Brain microvascular endothelial cell (primary cell): ENCODE measurements at regions not wholly inside any gene's neighbourhood (a gene's known extent, or its start where the extent isn't known, plus 50 kb on each side); places are given as distances from the start of the nearest gene placed in this dataset.

Source experiments
- DNase-seq: peaks from one replicate; pipeline ENCODE4 v3.0.0-alpha.2; 2020
- H3K27ac ChIP-seq: fragments of 250-450 bp; sonication (Bioruptor Pico); 2 replicates; pipeline ENCODE4 v1.5.1; 2020; ENCODE audit warnings: mild to moderate bottlenecking, moderate library complexity
- H3K27me3 ChIP-seq: fragments of 250-450 bp; sonication (Bioruptor Pico); replicated peaks from 2 replicates; pipeline ENCODE4 v1.5.1; 2020; ENCODE audit warnings: mild to moderate bottlenecking
- H3K36me3 ChIP-seq: fragments of 250-450 bp; sonication (Bioruptor Pico); replicated peaks from 2 replicates; pipeline ENCODE4 v1.5.1; 2020; ENCODE audit warnings: mild to moderate bottlenecking
- H3K4me3 ChIP-seq: 2 replicates; pipeline ENCODE4 v1.5.1; 2011; ENCODE audit warnings: low read depth, mild to moderate bottlenecking, control low read depth, low read length, moderate library complexity
- in situ Hi-C: cut with HindIII; loops from 2 replicates; pipeline ENCODE4 v1.10.0; 2017; ENCODE audit warnings: low sequenced_read_pairs, low pct_ligation_motif_present
- TF ChIP-seq, protein P1 (sequence below): IDR thresholded peaks from 2 replicates; pipeline ENCODE4 v1.5.1; 2011; ENCODE audit warnings: low read depth, mild to moderate bottlenecking, moderate library complexity, low read length, control low read depth, inconsistent platforms; ENCODE audit errors: missing control alignments

DNA sequence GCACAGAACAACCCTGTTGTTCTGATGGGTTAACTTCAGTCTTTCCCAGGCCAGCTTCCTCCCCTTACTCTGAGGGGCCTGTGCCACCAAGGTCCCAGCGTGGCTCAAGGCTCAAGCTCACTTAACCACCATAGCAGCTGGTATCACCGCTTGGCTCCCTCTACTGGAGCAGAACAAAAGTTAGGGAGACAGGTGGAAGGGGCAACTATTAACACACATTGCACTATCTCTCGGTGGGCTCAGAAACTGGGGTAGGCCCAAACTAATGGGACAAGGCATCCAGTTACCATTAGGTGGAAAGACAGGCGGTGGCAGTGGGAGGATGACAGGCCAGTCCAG lies 88.7 kb upstream of the ATL2 start:
- TF ChIP-seq, protein P1, sequence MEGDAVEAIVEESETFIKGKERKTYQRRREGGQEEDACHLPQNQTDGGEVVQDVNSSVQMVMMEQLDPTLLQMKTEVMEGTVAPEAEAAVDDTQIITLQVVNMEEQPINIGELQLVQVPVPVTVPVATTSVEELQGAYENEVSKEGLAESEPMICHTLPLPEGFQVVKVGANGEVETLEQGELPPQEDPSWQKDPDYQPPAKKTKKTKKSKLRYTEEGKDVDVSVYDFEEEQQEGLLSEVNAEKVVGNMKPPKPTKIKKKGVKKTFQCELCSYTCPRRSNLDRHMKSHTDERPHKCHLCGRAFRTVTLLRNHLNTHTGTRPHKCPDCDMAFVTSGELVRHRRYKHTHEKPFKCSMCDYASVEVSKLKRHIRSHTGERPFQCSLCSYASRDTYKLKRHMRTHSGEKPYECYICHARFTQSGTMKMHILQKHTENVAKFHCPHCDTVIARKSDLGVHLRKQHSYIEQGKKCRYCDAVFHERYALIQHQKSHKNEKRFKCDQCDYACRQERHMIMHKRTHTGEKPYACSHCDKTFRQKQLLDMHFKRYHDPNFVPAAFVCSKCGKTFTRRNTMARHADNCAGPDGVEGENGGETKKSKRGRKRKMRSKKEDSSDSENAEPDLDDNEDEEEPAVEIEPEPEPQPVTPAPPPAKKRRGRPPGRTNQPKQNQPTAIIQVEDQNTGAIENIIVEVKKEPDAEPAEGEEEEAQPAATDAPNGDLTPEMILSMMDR, result peak; percentile 73
- no peak overlapping the region for H3K4me3 ChIP-seq
- in situ Hi-C loops, result no loop called here
- peak; percentile 21 for DNase-seq
- H3K36me3 ChIP-seq, result no peaks in the 10 kb centered on the region
- H3K27me3 ChIP-seq, result peaks cover 16% of the 10 kb centered on the region
- no peak overlapping the region for H3K27ac ChIP-seq

DNA sequence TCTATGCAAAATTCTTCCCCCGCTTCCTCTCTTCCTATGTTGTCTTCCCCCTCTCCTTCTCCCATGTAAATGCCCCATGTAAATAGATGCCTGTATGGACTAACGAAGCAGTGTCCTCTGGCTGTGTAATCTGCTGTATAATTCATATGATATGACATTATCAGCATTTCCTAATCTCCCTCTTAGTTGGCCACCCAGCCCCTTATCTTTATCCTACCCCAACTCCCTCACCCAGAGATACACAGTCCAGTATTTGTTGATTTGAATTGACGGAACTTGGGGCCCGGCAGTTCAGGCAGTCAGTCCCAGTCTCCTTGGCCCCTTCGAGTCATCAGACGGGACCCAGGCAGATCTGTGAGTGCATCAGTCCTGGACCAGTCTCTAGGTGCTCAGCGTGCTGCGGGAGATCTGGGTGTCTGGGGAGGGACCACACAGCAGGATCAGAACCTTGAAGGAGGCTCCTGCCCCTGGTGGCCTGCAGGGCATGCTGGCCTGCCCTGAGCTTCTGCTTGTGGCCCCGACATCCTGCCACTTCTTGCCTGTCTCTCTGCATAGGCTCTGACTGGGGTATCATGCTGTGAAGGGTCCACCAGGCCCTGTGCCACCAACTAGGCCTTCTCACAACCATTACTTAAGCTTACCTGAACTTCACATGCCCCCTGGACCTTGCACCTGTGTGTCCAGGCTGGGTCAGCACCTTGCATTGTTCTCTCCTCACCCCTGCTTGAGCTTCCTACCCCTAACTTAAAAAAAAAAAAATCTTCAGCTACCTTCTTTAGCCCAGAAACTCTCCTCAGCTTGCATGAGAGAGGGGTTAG lies 88.1 kb upstream of the ATL2 start:
- DNase-seq, result no peak
- Histone ChIP-seq H3K36me3 (no peaks in the 10 kb centered on the region), H3K4me3 (no peak overlapping the region), H3K27ac (no peak overlapping the region), H3K27me3 (peaks cover 21% of the 10 kb centered on the region)
- TF ChIP-seq, protein P1, result no peak
- in situ Hi-C loops, result no loop called here

DNA sequence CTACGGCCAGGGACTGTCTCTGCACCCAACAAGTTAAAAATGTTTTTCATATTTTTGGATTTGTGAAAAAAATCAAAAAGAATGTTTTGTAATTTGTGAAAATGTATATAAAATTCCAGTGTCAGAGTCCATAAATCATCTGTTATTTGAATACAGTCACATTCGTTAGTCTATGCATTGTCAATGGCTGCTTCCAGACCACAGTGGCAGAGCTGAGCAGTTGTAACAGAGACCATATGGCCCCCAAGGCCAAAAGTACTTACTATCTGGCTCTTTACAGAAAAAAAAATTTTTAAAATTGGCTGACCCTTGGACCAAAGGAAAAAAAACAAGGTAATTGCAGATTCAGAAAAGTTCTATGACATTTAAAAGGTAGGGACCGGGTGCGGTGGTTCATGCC lies 86.7 kb upstream of the ATL2 start:
- TF ChIP-seq, protein P1, result no peak
- no peaks in the 10 kb centered on the region for H3K36me3 ChIP-seq
- in situ Hi-C loops, result no loop called here
- H3K27me3 ChIP-seq, result peaks cover 17% of the 10 kb centered on the region
- no peak overlapping the region for H3K27ac ChIP-seq
- no peak overlapping the region for H3K4me3 ChIP-seq
- DNase-seq, result no peak

- no peak overlapping the region for H3K4me3 ChIP-seq
- in situ Hi-C loops, result no loop called here
- DNase-seq, result peak; percentile 95
- TF ChIP-seq, protein P1, result no peak
- peaks cover 15% of the 10 kb centered on the region for H3K27me3 ChIP-seq
- no peaks in the 10 kb centered on the region for H3K36me3 ChIP-seq
- H3K27ac ChIP-seq, result no peak overlapping the region
Observed at GRCh38 chr2:38462121-38462661, 85.1 kb upstream of the ATL2 start.

- Histone ChIP-seq H3K4me3 (no peak overlapping the region), H3K27me3 (peaks cover 15% of the 10 kb centered on the region), H3K27ac (no peak overlapping the region), H3K36me3 (no peaks in the 10 kb centered on the region)
- no peak for DNase-seq
- TF ChIP-seq, protein P1, result no peak
- in situ Hi-C loops, result no loop called here
Observed at GRCh38 chr2:38461470-38461869, 84.4 kb upstream of the ATL2 start.
